IMR-90 (cell line): ENCODE measurements at regions not wholly inside any gene's neighbourhood (a gene's known extent, or its start where the extent isn't known, plus 50 kb on each side); places are given as distances from the start of the nearest gene placed in this dataset.
"Not testable (repeated sequence)": the region's sequence is repeated elsewhere in the genome, so short reads cannot be mapped to it uniquely, and the experiment has no call there.

ENCODE experiments used
- ATAC-seq: fragments of 200-7000 bp; cut with Tn5 transposase; 2 replicates; pipeline ENCODE4 v1.9.1; 2020; ENCODE audit warnings: low read depth, mild to moderate bottlenecking, moderate library complexity
- BruUV-seq: library from RNA; stranded (reverse); fragments of 400-500 nt; replicated peaks from 2 replicates; lab custom pipeline; 2021; lab: Mats Ljungman, UMichigan
- CTCF ChIA-PET: fragments of 300-600 bp; formaldehyde crosslinking; extraction: SDS; loops from one replicate; lab custom pipeline; 2021; ENCODE audit warnings: antibody characterized with exemption; lab: Yijun Ruan, JAX
- POLR2A ChIA-PET: fragments of 300-600 bp; sonication (Branson Sonifier 250); formaldehyde crosslinking; loops from one replicate; lab custom pipeline; 2022; ENCODE audit warnings: antibody characterized with exemption; ENCODE audit not compliant: unreplicated experiment; lab: Charles Lee
- DNase-seq: peaks from one replicate; pipeline ENCODE4 v3.0.0; 2013
- H2AFZ ChIP-seq: replicated peaks from 2 replicates; pipeline ENCODE3; 2013; ENCODE audit warnings: low read length, mild to moderate bottlenecking; ENCODE audit not compliant: poor library complexity
- H2AK5ac ChIP-seq: 2 replicates; pipeline ENCODE4 v1.6.1; 2013; ENCODE audit warnings: low read depth, low read length, inconsistent platforms
- H2AK9ac ChIP-seq: replicated peaks from 2 replicates; pipeline ENCODE3; 2013; ENCODE audit warnings: mild to moderate bottlenecking, low read depth, low read length, moderate library complexity; ENCODE audit not compliant: poor library complexity
- H2BK120ac ChIP-seq: 2 replicates; pipeline ENCODE4 v1.6.1; 2013; ENCODE audit warnings: low read depth, low read length, inconsistent platforms
- H2BK15ac ChIP-seq: 3 replicates; pipeline ENCODE4 v1.6.1; 2013; ENCODE audit warnings: low read depth, low read length, inconsistent platforms
- H2BK20ac ChIP-seq: 2 replicates; pipeline ENCODE4 v1.6.1; 2013; ENCODE audit warnings: low read depth, mild to moderate bottlenecking, inconsistent platforms, low read length, moderate library complexity
- H2BK5ac ChIP-seq: 2 replicates; pipeline ENCODE4 v1.6.1; 2013; ENCODE audit warnings: mild to moderate bottlenecking, low read depth, low read length, inconsistent platforms; ENCODE audit not compliant: poor library complexity, severe bottlenecking
- H3K14ac ChIP-seq: replicated peaks from 2 replicates; pipeline ENCODE4 v1.6.1; 2013; ENCODE audit warnings: low read depth, low read length, inconsistent platforms
- H3K18ac ChIP-seq: 2 replicates; pipeline ENCODE4 v1.6.1; 2013; ENCODE audit warnings: low read depth, low read length, control low read depth
- H3K23ac ChIP-seq: 2 replicates; pipeline ENCODE4 v1.6.1; 2013; ENCODE audit warnings: low read depth, low read length, inconsistent platforms
- H3K27ac ChIP-seq: 2 replicates; pipeline ENCODE4 v1.5.1; 2013; ENCODE audit warnings: mild to moderate bottlenecking, control low read depth, low read length; ENCODE audit not compliant: insufficient read depth
- H3K27me3 ChIP-seq: 2 replicates; pipeline ENCODE4 v1.6.1; 2013; ENCODE audit warnings: low read length; ENCODE audit not compliant: control insufficient read depth, insufficient read depth
- H3K36me3 ChIP-seq: 2 replicates; pipeline ENCODE4 v1.6.1; 2013; ENCODE audit warnings: low read length, mixed read lengths; ENCODE audit not compliant: control insufficient read depth, insufficient read depth
- H3K4ac ChIP-seq: 2 replicates; pipeline ENCODE4 v1.6.1; 2013; ENCODE audit warnings: low read depth, low read length, inconsistent platforms
- H3K4me1 ChIP-seq: 2 replicates; pipeline ENCODE4 v1.6.1; 2013; ENCODE audit warnings: low read length, mixed read lengths; ENCODE audit not compliant: control insufficient read depth, insufficient read depth
- H3K4me2 ChIP-seq: 2 replicates; pipeline ENCODE4 v1.6.1; 2013; ENCODE audit warnings: low read depth, mild to moderate bottlenecking, control low read depth, low read length, moderate library complexity
- H3K4me3 ChIP-seq: 2 replicates; pipeline ENCODE4 v1.5.1; 2013; ENCODE audit warnings: low read depth, mild to moderate bottlenecking, control low read depth, low read length, moderate library complexity; ENCODE audit not compliant: insufficient read depth
- H3K56ac ChIP-seq: 2 replicates; pipeline ENCODE4 v1.6.1; 2013; ENCODE audit warnings: low read length, inconsistent platforms; ENCODE audit not compliant: insufficient read depth; ENCODE audit errors: extremely low read depth
- H3K79me1 ChIP-seq, 2 experiments: 2 replicates each; pipeline ENCODE4 v1.6.1; 2013; ENCODE audit warnings: low read length in 2 of 2, inconsistent platforms in 1 of 2, low read depth in 1 of 2
- H3K9ac ChIP-seq: 2 replicates; pipeline ENCODE4 v1.6.1; 2013; ENCODE audit warnings: low read depth, low read length, control low read depth
- H3K9me1 ChIP-seq: 2 replicates; pipeline ENCODE4 v1.6.1; 2013; ENCODE audit warnings: low read length, inconsistent platforms; ENCODE audit not compliant: insufficient read depth
- H3K9me3 ChIP-seq: 2 replicates; pipeline ENCODE4 v1.6.1; 2013; ENCODE audit warnings: low read length; ENCODE audit not compliant: control insufficient read depth, insufficient read depth
- H4K20me1 ChIP-seq: 2 replicates; pipeline ENCODE4 v1.6.1; 2013; ENCODE audit warnings: low read length, inconsistent platforms; ENCODE audit not compliant: insufficient read depth
- H4K5ac ChIP-seq: 2 replicates; pipeline ENCODE4 v1.6.1; 2013; ENCODE audit warnings: mild to moderate bottlenecking, low read depth, low read length, control low read depth
- H4K8ac ChIP-seq, 2 experiments: 2 replicates each; pipeline ENCODE4 v1.6.1; 2013; ENCODE audit warnings: low read depth in 2 of 2, low read length in 2 of 2, control low read depth in 1 of 2, inconsistent platforms in 1 of 2
- H4K91ac ChIP-seq: 2 replicates; pipeline ENCODE4 v1.6.1; 2013; ENCODE audit warnings: low read depth, low read length, inconsistent platforms; ENCODE audit not compliant: insufficient read depth
- WGBS, 2 experiments: methylation state at CpG; one replicate each; pipeline versions ENCODE4 v1.1.5 to v1.1.7; 2013; ENCODE audit warnings: missing lambda C conversion rate in 2 of 2; ENCODE audit not compliant: insufficient read length in 1 of 2; ENCODE audit errors: extremely low coverage in 2 of 2; 5-methylcytosine and 5-hydroxymethylcytosine counted together
- dilution Hi-C: fragments of 300-500 bp; cut with HindIII; formaldehyde crosslinking; loops from one replicate; pipeline ENCODE4 v1.14.3; 2018; ENCODE audit warnings: low sequenced_read_pairs; ENCODE audit not compliant: unreplicated experiment
- in situ Hi-C: fragments of 300-500 bp; cut with MboI; formaldehyde crosslinking; loops from 3 replicates; pipeline ENCODE4 v1.14.3; 2019; ENCODE audit warnings: low sequenced_read_pairs, inconsistent platforms, mixed read lengths
- intact Hi-C: fragments of 100-400 bp; cut with micrococcal nuclease; formaldehyde crosslinking; loops from 2 replicates; pipeline ENCODE4 v1.10.0; 2022

DNA sequence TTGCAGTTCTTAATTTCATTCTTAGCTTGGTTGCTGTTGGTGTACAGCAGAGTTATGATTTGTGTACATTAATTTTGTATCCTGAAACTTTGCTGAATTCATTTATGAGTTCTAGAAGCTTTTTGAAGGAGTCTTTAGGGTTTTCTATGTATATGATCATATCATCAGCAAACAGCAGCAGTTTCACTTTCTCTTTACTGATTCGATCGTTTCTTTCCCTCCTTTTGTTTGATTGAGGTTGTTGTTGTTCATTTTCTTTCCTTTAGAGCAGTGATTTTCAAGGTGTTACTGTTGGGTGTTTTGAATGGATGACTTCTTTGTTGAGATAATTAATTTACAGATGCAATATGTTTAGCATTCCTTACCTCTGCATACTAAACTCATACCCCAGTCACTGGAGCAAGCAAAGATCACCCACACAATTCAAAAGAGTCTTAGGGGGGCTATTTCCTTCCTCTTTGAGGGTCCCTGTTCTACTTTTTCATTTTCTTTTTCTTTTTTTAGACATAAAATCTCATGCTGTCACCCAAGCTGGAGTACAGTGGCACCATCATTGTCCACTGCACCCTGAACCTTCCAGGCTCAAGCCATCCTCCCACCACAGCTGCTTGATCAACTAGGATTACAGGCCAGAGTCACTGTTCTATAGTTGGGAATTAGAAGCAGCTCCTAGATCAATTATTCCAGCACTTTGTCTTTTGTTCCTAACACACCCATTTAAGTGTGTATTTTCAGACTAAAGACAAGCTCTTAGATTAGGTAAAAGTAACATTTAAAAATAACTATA lies 115.8 kb upstream of the GPR39 start:
- H3K56ac ChIP-seq, H2BK20ac ChIP-seq, H3K9ac ChIP-seq, H2AK9ac ChIP-seq, H4K20me1 ChIP-seq, H4K5ac ChIP-seq, H4K91ac ChIP-seq, H3K79me1 ChIP-seq, H4K8ac ChIP-seq, in situ Hi-C loops, H3K9me3 ChIP-seq, intact Hi-C loops, dilution Hi-C loops, POLR2A ChIA-PET, H3K18ac ChIP-seq, H3K4me1 ChIP-seq, BruUV-seq, CTCF ChIA-PET, H3K27ac ChIP-seq, H2AFZ ChIP-seq, DNase-seq, H3K4ac ChIP-seq, H3K27me3 ChIP-seq, H2BK15ac ChIP-seq, H2BK5ac ChIP-seq, H3K23ac ChIP-seq, H3K36me3 ChIP-seq, H3K9me1 ChIP-seq, H2AK5ac ChIP-seq, H3K14ac ChIP-seq, H2BK120ac ChIP-seq, ATAC-seq: not testable (repeated sequence)
- Histone ChIP-seq H3K4me3 (peak overlapping the region; percentile 26; the same call in 1 of the 2 replicates), H3K4me2 (peak overlapping the region; percentile 50)
- no CpG with 5 or more reads among the region's 2 CpGs for WGBS, 2 experiments
